ENCODE measurements at regions not wholly inside any gene's neighbourhood (a gene's known extent, or its start where the extent isn't known, plus 50 kb on each side); places are given as distances from the start of the nearest gene placed in this dataset.

DNA sequence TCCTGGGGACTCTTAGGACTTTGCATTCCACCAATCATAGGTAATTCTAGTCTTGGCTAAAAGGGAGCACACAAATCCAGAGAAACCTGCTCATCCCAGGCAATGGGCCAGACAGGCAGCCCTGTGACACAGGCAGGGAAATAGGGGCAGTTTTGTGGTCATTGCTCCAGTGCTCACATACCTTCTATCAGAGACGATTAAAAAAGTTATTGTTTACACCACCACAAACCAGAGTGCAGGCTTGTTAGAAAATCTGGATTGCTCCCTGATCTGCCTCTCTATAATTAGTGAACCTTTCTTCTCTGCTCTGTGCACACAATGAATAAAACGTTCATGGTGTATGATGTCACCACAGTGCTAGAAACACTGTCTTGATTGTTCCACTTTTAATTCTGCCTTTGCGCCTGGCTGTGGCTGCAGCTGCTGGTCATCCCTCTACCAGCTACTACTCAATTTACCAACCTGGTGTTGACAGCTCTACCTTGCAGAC lies 121.6 kb upstream of the SPATA13 start:
- DNase-seq (ENCODE audit: low read depth) = peak; percentile 92
- no peak overlapping the region for H3K4me3 ChIP-seq (ENCODE audit: low read length)
- TF ChIP-seq, protein P1, sequence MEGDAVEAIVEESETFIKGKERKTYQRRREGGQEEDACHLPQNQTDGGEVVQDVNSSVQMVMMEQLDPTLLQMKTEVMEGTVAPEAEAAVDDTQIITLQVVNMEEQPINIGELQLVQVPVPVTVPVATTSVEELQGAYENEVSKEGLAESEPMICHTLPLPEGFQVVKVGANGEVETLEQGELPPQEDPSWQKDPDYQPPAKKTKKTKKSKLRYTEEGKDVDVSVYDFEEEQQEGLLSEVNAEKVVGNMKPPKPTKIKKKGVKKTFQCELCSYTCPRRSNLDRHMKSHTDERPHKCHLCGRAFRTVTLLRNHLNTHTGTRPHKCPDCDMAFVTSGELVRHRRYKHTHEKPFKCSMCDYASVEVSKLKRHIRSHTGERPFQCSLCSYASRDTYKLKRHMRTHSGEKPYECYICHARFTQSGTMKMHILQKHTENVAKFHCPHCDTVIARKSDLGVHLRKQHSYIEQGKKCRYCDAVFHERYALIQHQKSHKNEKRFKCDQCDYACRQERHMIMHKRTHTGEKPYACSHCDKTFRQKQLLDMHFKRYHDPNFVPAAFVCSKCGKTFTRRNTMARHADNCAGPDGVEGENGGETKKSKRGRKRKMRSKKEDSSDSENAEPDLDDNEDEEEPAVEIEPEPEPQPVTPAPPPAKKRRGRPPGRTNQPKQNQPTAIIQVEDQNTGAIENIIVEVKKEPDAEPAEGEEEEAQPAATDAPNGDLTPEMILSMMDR (conservative IDR thresholded peaks at IDR 0.05; ENCODE audit: low read length) = no peak

DNA sequence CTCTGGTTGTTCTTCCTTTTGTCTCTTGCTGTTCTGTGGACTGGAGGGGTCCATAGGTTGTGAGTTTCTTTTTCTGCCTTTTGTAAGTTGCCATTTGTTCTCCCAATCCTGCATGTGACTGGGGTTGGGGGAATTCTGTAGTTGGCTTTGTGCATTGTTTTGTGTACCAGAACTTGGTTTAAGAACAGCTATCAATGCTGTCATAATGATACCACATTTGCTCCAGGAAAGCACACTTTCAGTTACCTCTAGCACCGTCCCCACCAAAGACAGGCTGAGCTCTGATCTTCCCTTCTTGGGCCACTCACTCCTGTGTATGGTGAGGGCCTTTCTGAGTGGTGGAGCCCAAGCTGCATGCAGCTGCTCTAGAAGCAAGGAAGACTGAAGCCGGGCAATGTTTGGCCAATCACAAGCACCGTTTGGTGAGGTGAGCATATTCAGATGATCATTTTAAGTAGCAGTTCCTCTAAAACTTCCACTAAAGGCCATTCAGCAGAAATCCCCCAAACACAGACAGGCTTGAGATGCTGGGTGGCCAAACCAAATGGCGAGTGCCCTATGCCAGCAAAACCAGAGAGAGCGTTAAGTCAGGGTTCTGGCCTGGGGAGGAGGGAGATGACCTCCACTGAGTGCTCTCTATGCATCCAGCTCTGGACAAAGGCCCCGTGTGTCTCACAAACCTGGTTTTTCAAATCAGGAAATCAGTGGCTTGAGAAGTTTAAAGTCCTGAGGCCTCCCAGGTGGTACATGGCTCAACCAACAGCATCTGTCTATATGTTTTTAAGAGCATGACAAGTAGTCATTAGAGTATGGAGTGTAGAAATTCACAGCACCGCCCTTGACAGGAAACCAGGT lies 120.7 kb upstream of the SPATA13 start:
- TF ChIP-seq, protein P1 (conservative IDR thresholded peaks at IDR 0.05; ENCODE audit: low read length) = no peak
- H3K4me3 ChIP-seq (ENCODE audit: low read length) = no peak overlapping the region
- no peak for DNase-seq (ENCODE audit: low read depth)

DNA sequence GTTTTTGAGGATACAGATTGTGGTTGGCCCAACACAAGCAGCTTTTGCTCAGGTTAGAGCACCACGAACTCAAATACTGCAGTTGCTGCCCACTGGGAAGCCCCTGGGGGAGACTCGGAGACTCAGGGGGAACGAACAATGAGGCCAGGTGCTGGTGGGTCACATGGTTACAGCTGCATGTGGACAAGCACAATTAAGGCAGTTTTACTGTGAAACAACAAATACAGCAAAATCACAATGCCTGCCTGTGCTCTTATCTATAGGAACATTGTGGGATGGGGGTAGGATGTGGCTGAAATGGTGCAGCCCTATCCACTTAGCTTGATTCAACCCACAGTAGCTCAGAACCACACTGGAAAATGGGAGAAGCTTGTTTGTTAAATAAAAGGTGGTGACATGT lies 119.7 kb upstream of the SPATA13 start:
- TF ChIP-seq, protein P1 (conservative IDR thresholded peaks at IDR 0.05; ENCODE audit: low read length) = no peak
- no peak for DNase-seq (ENCODE audit: low read depth)
- no peak overlapping the region for H3K4me3 ChIP-seq (ENCODE audit: low read length)

DNA sequence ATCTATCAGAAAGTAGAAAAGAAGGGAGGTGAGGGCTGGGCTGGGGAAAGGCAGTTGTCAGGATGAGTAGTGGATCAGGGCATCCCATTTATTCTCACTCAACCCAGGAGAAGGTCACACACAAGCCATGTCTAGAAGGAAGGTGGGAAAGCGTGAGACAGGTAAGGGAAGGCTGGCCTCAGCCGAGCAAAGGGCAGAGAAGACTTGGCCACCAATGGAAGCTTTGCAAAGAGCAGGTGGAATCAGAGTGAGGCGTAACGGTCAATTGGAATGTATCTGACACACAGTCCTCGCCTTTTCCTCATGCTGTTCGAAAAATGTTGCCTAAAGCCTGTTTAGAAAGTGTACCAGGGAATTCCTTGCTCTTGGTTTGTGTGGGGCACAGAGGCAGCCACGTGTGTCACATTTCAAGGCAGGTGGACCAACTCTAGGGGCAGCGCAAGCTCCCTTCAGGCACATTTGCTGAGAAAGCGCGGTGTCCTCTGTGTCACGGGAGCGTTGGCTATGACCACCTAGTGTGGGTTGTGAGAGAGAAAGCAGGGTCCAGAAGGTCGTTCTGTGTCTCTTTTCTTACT lies 118.8 kb upstream of the SPATA13 start:
- DNase-seq (ENCODE audit: low read depth) = no peak

DNA sequence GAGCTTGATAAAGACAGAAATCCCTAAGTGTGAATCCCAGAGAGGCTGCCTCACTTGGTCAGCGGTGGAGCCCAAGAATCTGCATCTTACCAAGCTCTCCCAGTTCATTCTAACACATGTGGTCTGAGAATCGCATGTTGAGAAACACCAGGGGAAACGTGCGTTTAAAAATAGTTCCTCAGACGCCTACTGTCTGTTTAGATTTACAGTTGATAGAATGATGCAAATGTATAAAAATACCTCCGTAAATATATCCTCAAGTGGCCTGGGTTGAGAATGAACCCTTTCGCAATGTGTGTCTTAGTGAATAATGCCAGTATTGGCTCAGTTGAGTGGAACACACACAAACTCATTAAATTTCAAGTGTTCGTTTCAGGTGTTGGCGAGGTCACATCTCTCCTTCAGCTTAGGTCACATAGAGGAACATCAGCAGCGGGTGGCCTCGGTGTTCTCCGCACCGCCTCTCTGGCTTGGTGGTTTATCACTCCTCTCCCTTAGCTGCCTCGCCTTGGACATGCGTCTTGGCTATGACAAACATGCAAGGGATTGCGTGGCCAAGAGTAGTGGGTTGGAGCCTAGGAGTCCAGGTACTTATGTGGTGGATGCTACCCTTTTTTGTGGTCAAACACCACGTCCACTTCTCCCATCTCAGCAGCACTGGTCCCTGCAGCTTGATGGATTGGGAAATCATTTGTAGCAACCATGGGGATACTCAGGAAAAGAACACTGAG lies 117.6 kb upstream of the SPATA13 start:
- no peak overlapping the region for H3K4me3 ChIP-seq (ENCODE audit: low read length)
- DNase-seq (ENCODE audit: low read depth) = peak; percentile 77
- TF ChIP-seq, protein P1 (conservative IDR thresholded peaks at IDR 0.05; ENCODE audit: low read length) = no peak

More for the DNA sequence above, 118.8 kb upstream of the SPATA13 start:
- TF ChIP-seq, protein P1 (conservative IDR thresholded peaks at IDR 0.05; ENCODE audit: low read length) = no peak
- no peak overlapping the region for H3K4me3 ChIP-seq (ENCODE audit: low read length)

DNA sequence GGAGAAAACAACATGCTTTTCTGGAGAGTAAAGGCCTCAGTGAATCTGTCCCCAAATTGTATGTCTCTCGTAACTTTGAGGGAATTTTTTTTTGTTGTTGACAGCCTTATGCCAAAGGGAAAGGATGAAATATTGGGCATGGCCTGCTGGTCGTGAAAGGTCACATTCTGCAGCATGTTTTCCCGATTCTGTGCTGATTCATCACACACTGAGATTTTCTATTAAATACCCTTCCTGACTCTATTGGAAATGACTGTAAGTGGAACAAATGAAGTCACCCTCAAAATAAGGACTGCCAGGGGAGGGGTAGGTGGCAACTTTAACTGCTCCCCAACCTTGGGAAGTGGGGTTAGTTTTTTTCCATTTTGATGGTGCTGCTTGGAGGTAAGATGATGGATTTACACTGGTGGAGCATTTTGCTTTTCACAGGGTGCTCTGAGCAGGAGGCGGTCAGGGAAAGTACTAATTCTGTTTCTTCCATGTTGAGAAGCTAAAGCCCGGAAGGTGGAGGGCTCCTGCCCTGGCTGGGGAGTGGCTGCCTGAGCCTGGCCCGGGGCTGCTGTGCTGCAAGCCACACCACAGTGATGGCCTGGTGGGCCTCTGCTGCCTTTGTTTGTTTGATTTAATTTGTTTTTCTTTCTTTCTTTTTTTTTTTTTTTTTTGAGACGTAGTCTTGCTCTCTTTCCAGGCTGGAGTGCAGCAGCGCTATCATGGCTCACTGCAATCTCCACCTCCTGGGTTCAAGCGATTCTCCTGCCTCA lies 116.8 kb upstream of the SPATA13 start:
- TF ChIP-seq, protein P1 (conservative IDR thresholded peaks at IDR 0.05; ENCODE audit: low read length) = no peak
- peak; percentile 40 for DNase-seq (ENCODE audit: low read depth)
- H3K4me3 ChIP-seq (ENCODE audit: low read length) = no peak overlapping the region

All from AG10803 (cell line).